ENCODE measurements at regions not wholly inside any gene's neighbourhood (a gene's known extent, or its start where the extent isn't known, plus 50 kb on each side); places are given as distances from the start of the nearest gene placed in this dataset.

DNA sequence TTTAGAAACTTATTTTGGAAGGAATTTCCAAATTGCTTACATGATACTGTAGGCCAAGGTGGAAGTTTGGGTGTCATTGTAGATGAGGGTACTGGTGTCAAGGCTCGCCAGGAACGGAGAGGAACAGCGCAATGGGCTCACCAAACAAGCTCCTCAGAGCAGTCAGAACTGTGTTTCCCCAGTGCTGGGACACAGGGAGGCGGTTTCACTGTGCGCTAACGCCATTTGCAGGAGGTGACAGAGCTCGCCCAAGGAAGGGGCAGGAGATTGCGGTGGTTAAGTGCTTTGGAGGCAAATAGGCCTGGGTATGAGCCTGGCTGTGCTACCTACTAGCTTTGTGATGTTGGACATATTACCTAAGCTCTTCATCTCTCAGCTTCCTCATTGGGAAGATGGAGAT lies 57.3 kb downstream of the HHEX start:
- no peaks in the 10 kb centered on the region for H3K9me3 ChIP-seq (ENCODE audit: control insufficient read depth in 2 of 2, insufficient read depth in 1 of 2, low read length in 1 of 2)
- over 99% methylated on average over 8 of the region's 8 CpGs for WGBS
- H3K27ac ChIP-seq (ENCODE audit: low read depth in 1 of 2, low read length in 1 of 2), result no peak overlapping the region
- H3K36me3 ChIP-seq (ENCODE audit: control insufficient read depth in 2 of 2, insufficient read depth in 2 of 2, low read length in 1 of 2), result no peaks in the 10 kb centered on the region
- no peaks in the 10 kb centered on the region for H3K27me3 ChIP-seq (ENCODE audit: control insufficient read depth in 2 of 2, insufficient read depth in 1 of 2, low read length in 1 of 2)
- H3K4me3 ChIP-seq (ENCODE audit: low read length in 2 of 2), result no peak overlapping the region
- H3K4me1 ChIP-seq (ENCODE audit: control insufficient read depth in 2 of 2, insufficient read depth in 2 of 2, low read length in 2 of 2), result no peaks in the 10 kb centered on the region
- DNase-seq (ENCODE audit: low read depth in 6 of 9, low spot score in 9 of 9), result no peak

- 52% methylated on average over 2 of the region's 2 CpGs for WGBS
- Histone ChIP-seq H3K27me3 (ENCODE audit: control insufficient read depth in 2 of 2, insufficient read depth in 1 of 2, low read length in 1 of 2) (no peaks in the 10 kb centered on the region), H3K36me3 (ENCODE audit: control insufficient read depth in 2 of 2, insufficient read depth in 2 of 2, low read length in 1 of 2) (no peaks in the 10 kb centered on the region), H3K4me1 (ENCODE audit: control insufficient read depth in 2 of 2, insufficient read depth in 2 of 2, low read length in 2 of 2) (no peaks in the 10 kb centered on the region), H3K4me3 (ENCODE audit: low read length in 2 of 2) (no peak overlapping the region), H3K27ac (ENCODE audit: low read depth in 1 of 2, low read length in 1 of 2) (no peak overlapping the region), H3K9me3 (ENCODE audit: control insufficient read depth in 2 of 2, insufficient read depth in 1 of 2, low read length in 1 of 2) (no peaks in the 10 kb centered on the region)
- DNase-seq (ENCODE audit: low read depth in 6 of 9, low spot score in 9 of 9), result peak in 1 of 9 donors; percentile 15
Observed at GRCh38 chr10:92747600-92747999, 57.8 kb downstream of the HHEX start.

- H3K27ac ChIP-seq (ENCODE audit: low read depth in 1 of 2, low read length in 1 of 2), result no peak overlapping the region
- no peaks in the 10 kb centered on the region for H3K36me3 ChIP-seq (ENCODE audit: control insufficient read depth in 2 of 2, insufficient read depth in 2 of 2, low read length in 1 of 2)
- DNase-seq (ENCODE audit: low read depth in 6 of 9, low spot score in 9 of 9), result no peak
- no peaks in the 10 kb centered on the region for H3K27me3 ChIP-seq (ENCODE audit: control insufficient read depth in 2 of 2, insufficient read depth in 1 of 2, low read length in 1 of 2)
- H3K9me3 ChIP-seq (ENCODE audit: control insufficient read depth in 2 of 2, insufficient read depth in 1 of 2, low read length in 1 of 2), result no peaks in the 10 kb centered on the region
- no peaks in the 10 kb centered on the region for H3K4me1 ChIP-seq (ENCODE audit: control insufficient read depth in 2 of 2, insufficient read depth in 2 of 2, low read length in 2 of 2)
- 73% methylated on average over 9 of the region's 9 CpGs for WGBS
- H3K4me3 ChIP-seq (ENCODE audit: low read length in 2 of 2), result no peak overlapping the region
Observed at GRCh38 chr10:92750791-92751533, 61.2 kb downstream of the HHEX start.

- no peak overlapping the region for H3K27ac ChIP-seq (ENCODE audit: low read depth in 1 of 2, low read length in 1 of 2)
- 98% methylated on average over 2 of the region's 2 CpGs for WGBS
- H3K36me3 ChIP-seq (ENCODE audit: control insufficient read depth in 2 of 2, insufficient read depth in 2 of 2, low read length in 1 of 2), result no peaks in the 10 kb centered on the region
- H3K4me3 ChIP-seq (ENCODE audit: low read length in 2 of 2), result no peak overlapping the region
- H3K27me3 ChIP-seq (ENCODE audit: control insufficient read depth in 2 of 2, insufficient read depth in 1 of 2, low read length in 1 of 2), result no peaks in the 10 kb centered on the region
- H3K9me3 ChIP-seq (ENCODE audit: control insufficient read depth in 2 of 2, insufficient read depth in 1 of 2, low read length in 1 of 2), result no peaks in the 10 kb centered on the region
- DNase-seq (ENCODE audit: low read depth in 6 of 9, low spot score in 9 of 9), result no peak
- H3K4me1 ChIP-seq (ENCODE audit: control insufficient read depth in 2 of 2, insufficient read depth in 2 of 2, low read length in 2 of 2), result peaks cover 0 to 3% of the 10 kb centered on the region in 2 donors
Observed at GRCh38 chr10:92751534-92751811, 61.7 kb downstream of the HHEX start.

DNA sequence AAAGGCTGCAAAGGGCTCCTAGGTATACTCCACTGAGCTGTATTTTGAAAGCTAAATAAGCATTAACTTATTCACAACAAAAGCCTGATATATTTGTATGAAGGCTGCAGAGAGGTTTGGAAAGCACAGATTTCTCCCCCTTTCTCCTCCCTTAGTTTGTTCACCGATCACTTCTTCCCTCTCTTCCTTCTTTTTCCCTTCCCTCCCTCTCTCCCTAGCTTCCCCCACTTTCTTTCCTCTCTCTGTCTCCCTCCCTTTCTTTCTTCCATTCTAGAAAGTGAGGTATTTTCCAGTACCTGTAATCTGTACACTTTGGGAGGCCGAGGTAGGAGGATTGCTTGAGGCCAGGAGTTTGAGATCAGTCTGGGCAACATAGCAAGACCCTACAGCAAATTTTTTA lies 62.1 kb downstream of the HHEX start:
- no peak overlapping the region for H3K27ac ChIP-seq (ENCODE audit: low read depth in 1 of 2, low read length in 1 of 2)
- WGBS, result 98% methylated on average over 2 of the region's 2 CpGs
- no peaks in the 10 kb centered on the region for H3K27me3 ChIP-seq (ENCODE audit: control insufficient read depth in 2 of 2, insufficient read depth in 1 of 2, low read length in 1 of 2)
- no peak overlapping the region for H3K4me3 ChIP-seq (ENCODE audit: low read length in 2 of 2)
- peaks cover 0 to 6% of the 10 kb centered on the region in 2 donors for H3K4me1 ChIP-seq (ENCODE audit: control insufficient read depth in 2 of 2, insufficient read depth in 2 of 2, low read length in 2 of 2)
- no peaks in the 10 kb centered on the region for H3K36me3 ChIP-seq (ENCODE audit: control insufficient read depth in 2 of 2, insufficient read depth in 2 of 2, low read length in 1 of 2)
- H3K9me3 ChIP-seq (ENCODE audit: control insufficient read depth in 2 of 2, insufficient read depth in 1 of 2, low read length in 1 of 2), result no peaks in the 10 kb centered on the region
- no peak for DNase-seq (ENCODE audit: low read depth in 6 of 9, low spot score in 9 of 9)

- DNase-seq (ENCODE audit: low read depth in 6 of 9, low spot score in 9 of 9), result no peak
- no peak overlapping the region for H3K27ac ChIP-seq (ENCODE audit: low read depth in 1 of 2, low read length in 1 of 2)
- H3K36me3 ChIP-seq (ENCODE audit: control insufficient read depth in 2 of 2, insufficient read depth in 2 of 2, low read length in 1 of 2), result no peaks in the 10 kb centered on the region
- H3K4me3 ChIP-seq (ENCODE audit: low read length in 2 of 2), result no peak overlapping the region
- peaks cover 2 to 17% of the 10 kb centered on the region in 2 donors for H3K4me1 ChIP-seq (ENCODE audit: control insufficient read depth in 2 of 2, insufficient read depth in 2 of 2, low read length in 2 of 2)
- H3K27me3 ChIP-seq (ENCODE audit: control insufficient read depth in 2 of 2, insufficient read depth in 1 of 2, low read length in 1 of 2), result no peaks in the 10 kb centered on the region
- H3K9me3 ChIP-seq (ENCODE audit: control insufficient read depth in 2 of 2, insufficient read depth in 1 of 2, low read length in 1 of 2), result no peaks in the 10 kb centered on the region
Observed at GRCh38 chr10:92753865-92754264, 64.1 kb downstream of the HHEX start.

- no peaks in the 10 kb centered on the region for H3K9me3 ChIP-seq (ENCODE audit: control insufficient read depth in 2 of 2, insufficient read depth in 1 of 2, low read length in 1 of 2)
- 86% methylated on average over 2 of the region's 2 CpGs for WGBS
- no peak for DNase-seq (ENCODE audit: low read depth in 6 of 9, low spot score in 9 of 9)
- H3K4me1 ChIP-seq (ENCODE audit: control insufficient read depth in 2 of 2, insufficient read depth in 2 of 2, low read length in 2 of 2), result peaks cover 2 to 17% of the 10 kb centered on the region in 2 donors
- peak overlapping the region in 1 of 2 donors; percentile 19 for H3K27ac ChIP-seq (ENCODE audit: low read depth in 1 of 2, low read length in 1 of 2)
- no peaks in the 10 kb centered on the region for H3K36me3 ChIP-seq (ENCODE audit: control insufficient read depth in 2 of 2, insufficient read depth in 2 of 2, low read length in 1 of 2)
- H3K27me3 ChIP-seq (ENCODE audit: control insufficient read depth in 2 of 2, insufficient read depth in 1 of 2, low read length in 1 of 2), result no peaks in the 10 kb centered on the region
- H3K4me3 ChIP-seq (ENCODE audit: low read length in 2 of 2), result no peak overlapping the region
Observed at GRCh38 chr10:92755725-92756124, 66.0 kb downstream of the HHEX start.

GRCh38 chr10:92756201-92757065 lies 66.7 kb downstream of the HHEX start:
- H3K27ac ChIP-seq (ENCODE audit: low read depth in 1 of 2, low read length in 1 of 2), result peak overlapping the region in 1 of 2 donors; percentile 28
- H3K27me3 ChIP-seq (ENCODE audit: control insufficient read depth in 2 of 2, insufficient read depth in 1 of 2, low read length in 1 of 2), result no peaks in the 10 kb centered on the region
- H3K9me3 ChIP-seq (ENCODE audit: control insufficient read depth in 2 of 2, insufficient read depth in 1 of 2, low read length in 1 of 2), result no peaks in the 10 kb centered on the region
- H3K4me3 ChIP-seq (ENCODE audit: low read length in 2 of 2), result no peak overlapping the region
- peaks cover 2 to 17% of the 10 kb centered on the region in 2 donors for H3K4me1 ChIP-seq (ENCODE audit: control insufficient read depth in 2 of 2, insufficient read depth in 2 of 2, low read length in 2 of 2)
- no peaks in the 10 kb centered on the region for H3K36me3 ChIP-seq (ENCODE audit: control insufficient read depth in 2 of 2, insufficient read depth in 2 of 2, low read length in 1 of 2)
- peak in 4 of 9 donors; percentile 0 to 34 (median 20) for DNase-seq (ENCODE audit: low read depth in 6 of 9, low spot score in 9 of 9)
- 26% methylated on average over 10 of the region's 10 CpGs for WGBS

GRCh38 chr10:92757066-92757710 lies 67.4 kb downstream of the HHEX start:
- 29% methylated on average over 8 of the region's 8 CpGs for WGBS
- peak overlapping the region in 1 of 2 donors; percentile 41 for H3K27ac ChIP-seq (ENCODE audit: low read depth in 1 of 2, low read length in 1 of 2)
- DNase-seq (ENCODE audit: low read depth in 6 of 9, low spot score in 9 of 9), result peak in 3 of 9 donors; percentile 0 to 38 (median 7)

More at GRCh38 chr10:92757066-92757710, 67.4 kb downstream of the HHEX start:
- Histone ChIP-seq H3K4me1 (ENCODE audit: control insufficient read depth in 2 of 2, insufficient read depth in 2 of 2, low read length in 2 of 2) (peaks cover 2 to 17% of the 10 kb centered on the region in 2 donors), H3K9me3 (ENCODE audit: control insufficient read depth in 2 of 2, insufficient read depth in 1 of 2, low read length in 1 of 2) (no peaks in the 10 kb centered on the region), H3K4me3 (ENCODE audit: low read length in 2 of 2) (no peak overlapping the region), H3K27me3 (ENCODE audit: control insufficient read depth in 2 of 2, insufficient read depth in 1 of 2, low read length in 1 of 2) (no peaks in the 10 kb centered on the region), H3K36me3 (ENCODE audit: control insufficient read depth in 2 of 2, insufficient read depth in 2 of 2, low read length in 1 of 2) (no peaks in the 10 kb centered on the region)
